HepG2 (cell line): ENCODE measurements at regions not wholly inside any gene's neighbourhood (a gene's known extent, or its start where the extent isn't known, plus 50 kb on each side); places are given as distances from the start of the nearest gene placed in this dataset.

Experiments
- IRX3 ChIP-seq: sonication (generic); formaldehyde crosslinking; IDR thresholded peaks from 2 replicates; pipeline ENCODE4 v1.8.1; 2023; ENCODE audit warnings: mild to moderate bottlenecking, low read depth, missing genetic modification reagents, borderline replicate concordance
- MNT ChIP-seq: fragments of 450-650 bp; IDR thresholded peaks from 2 replicates; pipeline ENCODE4 v1.6.1; 2016
- NFIC ChIP-seq: IDR thresholded peaks from 2 replicates; pipeline ENCODE4 v1.6.1; 2012; ENCODE audit warnings: mild to moderate bottlenecking, low read length, inconsistent platforms
- TFDP1 ChIP-seq: IDR thresholded peaks from 2 replicates; pipeline ENCODE4 v1.6.1; 2016; ENCODE audit warnings: missing compliant biosample characterization, missing genetic modification reagents, borderline replicate concordance
- ZBTB40 ChIP-seq, 2 experiments: fragments of 450-650 bp in 1 of 2; sonication (generic) in 1 of 2; formaldehyde crosslinking in 1 of 2; IDR thresholded peaks; 2 replicates each; pipeline versions ENCODE4 v1.6.1 to v1.8.0; 2016 to 2022; ENCODE audit warnings: antibody characterized with exemption in 1 of 2, mild to moderate bottlenecking in 1 of 2, missing genetic modification reagents in 1 of 2
- ZBTB43 ChIP-seq: sonication (generic); formaldehyde crosslinking; conservative IDR thresholded peaks from 2 replicates; pipeline ENCODE4 v1.4.0; 2020; ENCODE audit warnings: missing genetic modification reagents
- ZNF292 ChIP-seq: sonication (generic); formaldehyde crosslinking; IDR thresholded peaks from 2 replicates; pipeline ENCODE4 v1.8.1; 2022; ENCODE audit warnings: mild to moderate bottlenecking, low read depth, missing genetic modification reagents, borderline replicate concordance
- ZNF530 ChIP-seq: sonication (generic); formaldehyde crosslinking; IDR thresholded peaks from 2 replicates; pipeline ENCODE4 v1.5.0; 2020; ENCODE audit warnings: low read depth, mild to moderate bottlenecking, missing genetic modification reagents

GRCh38 chr18:56175330-56176001 is 462.9 kb downstream of the TXNL1 start (continued):
- no peak for TF ChIP-seq ZBTB40 (IDR thresholded peaks at IDR 0.05)
- no peak for TF ChIP-seq ZBTB40 (CRISPR knock-in tag; IDR thresholded peaks at IDR 0.05)
- TF ChIP-seq ZNF530 = no peak
- no peak for TF ChIP-seq MNT
- no peak for TF ChIP-seq TFDP1 (CRISPR knock-in tag)
- TF ChIP-seq IRX3 (CRISPR knock-in tag) = no peak
- TF ChIP-seq NFIC = no peak
- no peak for TF ChIP-seq ZNF292 (CRISPR knock-in tag)
- TF ChIP-seq ZBTB43 = no peak
